ENCODE measurements at regions not wholly inside any gene's neighbourhood (a gene's known extent, or its start where the extent isn't known, plus 50 kb on each side); places are given as distances from the start of the nearest gene placed in this dataset.

DNA sequence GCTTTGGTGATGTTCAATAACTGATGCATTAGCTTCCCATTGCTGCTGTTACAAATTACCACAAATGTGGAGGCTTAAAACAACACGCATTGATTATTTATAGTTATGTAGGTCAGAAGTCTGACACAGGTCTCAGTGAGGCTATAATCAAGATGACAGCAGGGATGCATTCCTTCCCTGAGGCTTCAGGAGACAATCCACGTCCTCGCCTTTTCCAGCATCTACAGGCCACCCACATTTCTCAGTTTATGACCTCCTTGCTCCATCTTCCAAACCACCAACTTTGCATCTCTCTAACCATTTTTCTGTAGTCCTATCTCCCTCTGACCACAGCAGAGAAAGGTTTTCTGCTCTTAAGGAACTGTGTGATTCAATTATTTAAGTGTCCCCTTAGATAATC lies 92.5 kb downstream of the GASK1B start:
- Histone ChIP-seq H3K36me3 (no peaks in the 10 kb centered on the region), H3K9me3 (no peaks in the 10 kb centered on the region), H3K4me1 (no peaks in the 10 kb centered on the region), H3K27ac (no peak overlapping the region), H3K27me3 (no peaks in the 10 kb centered on the region), H3K4me3 (no peak overlapping the region)
- no peak for DNase-seq
- TF ChIP-seq, protein P1, sequence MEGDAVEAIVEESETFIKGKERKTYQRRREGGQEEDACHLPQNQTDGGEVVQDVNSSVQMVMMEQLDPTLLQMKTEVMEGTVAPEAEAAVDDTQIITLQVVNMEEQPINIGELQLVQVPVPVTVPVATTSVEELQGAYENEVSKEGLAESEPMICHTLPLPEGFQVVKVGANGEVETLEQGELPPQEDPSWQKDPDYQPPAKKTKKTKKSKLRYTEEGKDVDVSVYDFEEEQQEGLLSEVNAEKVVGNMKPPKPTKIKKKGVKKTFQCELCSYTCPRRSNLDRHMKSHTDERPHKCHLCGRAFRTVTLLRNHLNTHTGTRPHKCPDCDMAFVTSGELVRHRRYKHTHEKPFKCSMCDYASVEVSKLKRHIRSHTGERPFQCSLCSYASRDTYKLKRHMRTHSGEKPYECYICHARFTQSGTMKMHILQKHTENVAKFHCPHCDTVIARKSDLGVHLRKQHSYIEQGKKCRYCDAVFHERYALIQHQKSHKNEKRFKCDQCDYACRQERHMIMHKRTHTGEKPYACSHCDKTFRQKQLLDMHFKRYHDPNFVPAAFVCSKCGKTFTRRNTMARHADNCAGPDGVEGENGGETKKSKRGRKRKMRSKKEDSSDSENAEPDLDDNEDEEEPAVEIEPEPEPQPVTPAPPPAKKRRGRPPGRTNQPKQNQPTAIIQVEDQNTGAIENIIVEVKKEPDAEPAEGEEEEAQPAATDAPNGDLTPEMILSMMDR (IDR thresholded peaks at IDR 0.05), result no peak
- ATAC-seq, result no peak
- intact Hi-C loops (cut with DNase I), result no loop called here

DNA sequence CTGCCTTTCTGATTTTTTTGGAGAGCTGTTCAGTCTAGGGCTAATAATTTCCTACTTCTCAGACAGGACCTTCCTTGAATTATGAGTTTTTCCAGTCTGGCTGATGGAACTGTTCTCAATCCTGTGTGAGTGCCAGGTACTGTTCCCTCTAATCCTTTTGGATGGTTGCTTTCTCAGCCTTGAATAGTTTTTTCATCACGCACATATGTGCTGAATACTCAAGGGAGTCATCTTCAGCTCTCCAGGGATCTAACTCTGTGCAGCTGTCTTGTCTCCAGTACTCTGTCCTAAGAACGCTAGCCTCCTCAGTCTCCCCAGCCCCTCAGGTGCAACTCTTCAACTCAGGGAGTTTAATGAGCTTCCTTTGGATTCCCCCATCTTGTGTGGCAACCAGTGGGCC lies 93.2 kb downstream of the GASK1B start:
- H3K27ac ChIP-seq, result no peak overlapping the region
- H3K9me3 ChIP-seq, result no peaks in the 10 kb centered on the region
- ATAC-seq (no peak), DNase-seq (no peak)
- no peaks in the 10 kb centered on the region for H3K4me1 ChIP-seq
- no peaks in the 10 kb centered on the region for H3K36me3 ChIP-seq
- intact Hi-C loops (cut with DNase I), result no loop called here
- TF ChIP-seq, protein P1 (IDR thresholded peaks at IDR 0.05), result no peak
- no peaks in the 10 kb centered on the region for H3K27me3 ChIP-seq
- no peak overlapping the region for H3K4me3 ChIP-seq

DNA sequence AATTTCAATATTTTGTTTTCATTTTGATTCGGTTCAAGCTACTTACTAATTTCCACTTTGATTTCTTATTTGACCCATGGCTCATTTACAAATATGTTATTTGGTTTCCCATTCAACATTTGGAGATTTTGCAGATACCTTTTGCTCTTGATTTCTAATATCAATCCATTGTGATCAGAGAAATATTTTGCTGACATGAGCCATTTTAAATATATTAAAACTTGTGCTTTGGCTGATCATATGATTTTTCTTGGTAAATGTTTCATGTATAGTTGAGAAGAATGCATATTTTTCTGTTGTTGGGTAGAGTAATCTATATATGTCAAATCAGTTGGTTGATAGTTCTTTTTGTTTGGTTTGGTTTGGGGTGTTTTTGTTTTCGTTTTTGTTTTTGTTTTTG lies 95.0 kb downstream of the GASK1B start:
- Histone ChIP-seq H3K4me1 (no peaks in the 10 kb centered on the region), H3K27ac (no peak overlapping the region), H3K36me3 (no peaks in the 10 kb centered on the region), H3K9me3 (no peaks in the 10 kb centered on the region), H3K27me3 (no peaks in the 10 kb centered on the region), H3K4me3 (no peak overlapping the region)
- intact Hi-C loops (cut with DNase I), result no loop called here
- DNase-seq (no peak), ATAC-seq (no peak)
- TF ChIP-seq, protein P1 (IDR thresholded peaks at IDR 0.05), result no peak

DNA sequence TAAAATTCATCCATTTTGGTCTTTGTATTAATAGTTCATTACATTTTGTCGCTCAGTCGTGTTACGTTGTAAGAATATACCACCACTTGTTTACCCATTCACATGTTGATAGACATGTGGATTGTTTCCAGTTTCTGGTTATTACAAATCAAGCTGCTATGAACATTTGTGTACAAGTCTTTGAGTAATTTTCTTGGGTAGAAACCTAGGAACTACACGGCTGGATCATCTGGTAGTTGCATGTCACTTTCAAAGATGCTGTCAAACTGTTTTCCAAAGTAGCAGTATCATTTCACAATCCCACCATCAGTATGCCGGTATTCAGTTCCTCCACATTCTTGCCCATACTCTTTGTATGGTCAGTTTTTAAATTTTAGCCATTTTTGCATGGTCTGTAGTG lies 98.0 kb downstream of the GASK1B start:
- Histone ChIP-seq H3K4me3 (no peak overlapping the region), H3K4me1 (no peaks in the 10 kb centered on the region), H3K36me3 (no peaks in the 10 kb centered on the region), H3K27me3 (no peaks in the 10 kb centered on the region), H3K27ac (no peak overlapping the region), H3K9me3 (no peaks in the 10 kb centered on the region)
- intact Hi-C loops (cut with DNase I), result no loop called here
- ATAC-seq (no peak), DNase-seq (no peak)
- TF ChIP-seq, protein P1 (IDR thresholded peaks at IDR 0.05), result no peak

DNA sequence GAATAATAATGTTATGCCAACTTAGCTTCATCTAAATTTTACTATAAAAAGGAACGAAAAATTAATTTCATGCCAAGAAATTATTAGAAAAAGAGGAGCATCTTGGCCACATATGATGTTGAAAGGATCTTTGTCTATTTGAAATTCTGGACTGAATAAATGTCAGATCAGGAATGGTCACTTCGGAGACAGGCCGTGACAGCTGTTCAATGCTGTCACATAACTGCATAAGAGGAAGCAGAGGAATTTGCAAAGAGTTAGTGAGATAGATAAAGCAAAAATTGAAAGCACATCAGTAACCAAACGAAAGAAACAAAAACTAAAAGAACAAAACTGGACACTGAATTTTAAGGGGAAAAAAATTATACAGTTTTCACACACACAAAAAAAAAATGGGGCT lies 100.9 kb downstream of the GASK1B start:
- no peaks in the 10 kb centered on the region for H3K36me3 ChIP-seq
- ATAC-seq (no peak), DNase-seq (no peak)
- no peaks in the 10 kb centered on the region for H3K27me3 ChIP-seq
- intact Hi-C loops (cut with DNase I), result no loop called here
- H3K4me1 ChIP-seq, result no peaks in the 10 kb centered on the region
- H3K9me3 ChIP-seq, result no peaks in the 10 kb centered on the region
- TF ChIP-seq, protein P1 (IDR thresholded peaks at IDR 0.05), result no peak
- no peak overlapping the region for H3K4me3 ChIP-seq
- no peak overlapping the region for H3K27ac ChIP-seq
